B cell (primary cell): ENCODE measurements at regions not wholly inside any gene's neighbourhood (a gene's known extent, or its start where the extent isn't known, plus 50 kb on each side); places are given as distances from the start of the nearest gene placed in this dataset.

Source experiments
- ATAC-seq: fragments of 200-7000 bp; cut with Tn5 transposase; one replicate; pipeline ENCODE4 v1.10.0; 2021; ENCODE audit warnings: low read depth, mild to moderate bottlenecking, moderate number of reproducible peaks, moderate library complexity
- CTCF ChIA-PET: fragments of 350-600 bp; sonication (Branson Sonifier 250); formaldehyde crosslinking; loops from one replicate; lab custom pipeline; 2021; ENCODE audit warnings: antibody characterized with exemption, inconsistent platforms; lab: Charles Lee
- POLR2A ChIA-PET: fragments of 350-600 bp; sonication (Branson Sonifier 250); formaldehyde crosslinking; loops from one replicate; lab custom pipeline; 2021; ENCODE audit warnings: antibody characterized with exemption; lab: Charles Lee
- DNase-seq: peaks from one replicate; pipeline ENCODE4 v3.0.0; 2013
- H2AFZ ChIP-seq: 2 replicates; pipeline ENCODE4 v1.6.1; 2012; ENCODE audit warnings: mild to moderate bottlenecking, low read depth, low read length; ENCODE audit not compliant: insufficient read depth, poor library complexity, severe bottlenecking
- H3K27ac ChIP-seq, 2 donors: 1 replicate in 1 of 2; 2 replicates in 1 of 2; pipeline ENCODE4 v1.5.1; 2012 to 2013; ENCODE audit warnings: low read length in 2 of 2, mild to moderate bottlenecking in 2 of 2, moderate library complexity in 1 of 2
- H3K27me3 ChIP-seq, 4 experiments: fragments of 200-600 bp in 1 of 4; sonication (generic) in 1 of 4; replicated peaks in 1 of 4; 1 replicate in 2 of 4; 2 replicates in 2 of 4; pipeline versions ENCODE4 v1.6.1 to v1.7.0; 2013 to 2016; ENCODE audit warnings: low read length in 3 of 4, mild to moderate bottlenecking in 2 of 4, mixed read lengths in 1 of 4, moderate library complexity in 1 of 4; ENCODE audit not compliant: insufficient read depth in 4 of 4, control insufficient read depth in 3 of 4; ENCODE audit errors: control extremely low read depth in 1 of 4
- H3K36me3 ChIP-seq, 2 experiments: replicated peaks in 1 of 2; 1 replicate in 1 of 2; 2 replicates in 1 of 2; pipeline versions ENCODE4 v1.6.1 to v1.7.1; 2013; ENCODE audit warnings: low read length in 1 of 2; ENCODE audit not compliant: insufficient read depth in 2 of 2, control insufficient read depth in 1 of 2; ENCODE audit errors: control extremely low read depth in 1 of 2, extremely low read depth in 1 of 2
- H3K4me1 ChIP-seq, 2 donors: fragments of 200-600 bp in 1 of 2; sonication (generic) in 1 of 2; 1 replicate in 1 of 2; 2 replicates in 1 of 2; pipeline versions ENCODE4 v1.5.1 to v1.6.1; 2013 to 2017; ENCODE audit warnings: low read length in 2 of 2; ENCODE audit not compliant: control insufficient read depth in 2 of 2, insufficient read depth in 2 of 2
- H3K4me2 ChIP-seq: replicated peaks from 2 replicates; pipeline ENCODE3; 2012; ENCODE audit warnings: mild to moderate bottlenecking, low read depth, low read length; ENCODE audit not compliant: poor library complexity, severe bottlenecking
- H3K4me3 ChIP-seq, 5 experiments: fragments of 200-600 bp in 1 of 5; sonication (generic) in 1 of 5; 1 replicate in 3 of 5; 2 replicates in 2 of 5; pipeline versions ENCODE4 v1.5.1 to v1.7.0; 2011 to 2016; ENCODE audit warnings: low read length in 4 of 5, mild to moderate bottlenecking in 4 of 5, low read depth in 2 of 5, control low read depth in 1 of 5, moderate library complexity in 1 of 5; ENCODE audit not compliant: insufficient read depth in 1 of 5; ENCODE audit errors: control extremely low read depth in 1 of 5, extremely low read depth in 1 of 5
- H3K79me2 ChIP-seq: fragments of 200-600 bp; sonication (generic); one replicate; pipeline ENCODE4 v1.6.0; 2016; ENCODE audit warnings: low read length; ENCODE audit not compliant: control insufficient read depth, insufficient read depth
- H3K9ac ChIP-seq: fragments of 200-600 bp; sonication (generic); 2 replicates; pipeline ENCODE4 v1.6.1; 2017; ENCODE audit warnings: mild to moderate bottlenecking, low read length, moderate library complexity
- H3K9me3 ChIP-seq, 3 donors: one replicate each; pipeline versions ENCODE4 v1.6.1 to v1.7.1; 2013; ENCODE audit warnings: low read length in 2 of 3; ENCODE audit not compliant: control insufficient read depth in 2 of 3, insufficient read depth in 1 of 3; ENCODE audit errors: control extremely low read depth in 1 of 3
- H4K20me1 ChIP-seq: 2 replicates; pipeline ENCODE4 v1.6.0; 2012; ENCODE audit warnings: mild to moderate bottlenecking, low read length; ENCODE audit not compliant: insufficient read depth, control insufficient read depth, poor library complexity, severe bottlenecking
- H3K27ac Mint-ChIP-seq: one replicate; pipeline ENCODE4 v1.8.0; 2021; ENCODE audit warnings: mixed read lengths
- H3K27me3 Mint-ChIP-seq: one replicate; pipeline ENCODE4 v1.8.0; 2021; ENCODE audit warnings: mixed read lengths
- H3K4me1 Mint-ChIP-seq: one replicate; pipeline ENCODE4 v1.8.0; 2021; ENCODE audit warnings: mixed read lengths
- H3K4me3 Mint-ChIP-seq: one replicate; pipeline ENCODE4 v1.8.0; 2021; ENCODE audit warnings: mixed read lengths
- H3K9me3 Mint-ChIP-seq: one replicate; pipeline ENCODE4 v1.8.0; 2022; ENCODE audit warnings: mixed read lengths; ENCODE audit not compliant: insufficient read depth
- CTCF ChIP-seq: fragments of 200-600 bp; IDR thresholded peaks from one replicate; pipeline ENCODE4 v1.8.0; 2022; ENCODE audit warnings: antibody characterized with exemption, mild to moderate bottlenecking
- EZH2 ChIP-seq: IDR thresholded peaks from 2 replicates; pipeline ENCODE4 v1.6.1; 2012; ENCODE audit warnings: borderline replicate concordance, low read depth, mild to moderate bottlenecking, moderate library complexity, low read length; ENCODE audit not compliant: insufficient read depth, poor library complexity, severe bottlenecking
- WGBS: methylation state at CpG from one replicate; pipeline ENCODE4 v1.1.5; 2013; ENCODE audit warnings: missing lambda C conversion rate; ENCODE audit not compliant: insufficient coverage; 5-methylcytosine and 5-hydroxymethylcytosine counted together
- intact Hi-C: fragments of 100-400 bp; cut with micrococcal nuclease; formaldehyde crosslinking; loops from one replicate; pipeline ENCODE4 v1.10.0; 2022

GRCh38 chr2:53275743-53276142 is 491.9 kb upstream of the CHAC2 start:
- DNase-seq (no peak), ATAC-seq (no peak)
- 88% methylated on average over 1 of the region's 1 CpG for WGBS
- Histone ChIP-seq H3K79me2 (no peaks in the 10 kb centered on the region), H3K4me1 (no peaks in the 10 kb centered on the region), H3K4me3 (no peak overlapping the region), H3K27ac (no peak overlapping the region), H4K20me1 (no peaks in the 10 kb centered on the region), H3K9me3 (no peaks in the 10 kb centered on the region), H3K4me2 (no peak overlapping the region), H3K36me3 (no peaks in the 10 kb centered on the region), H2AFZ (no peak overlapping the region), H3K9ac (no peak overlapping the region), H3K27me3 (no peaks in the 10 kb centered on the region)
- intact Hi-C loops: no loop called here
- no peaks in the 10 kb centered on the region for H3K4me1 Mint-ChIP-seq
- peaks cover 2% of the 10 kb centered on the region for H3K9me3 Mint-ChIP-seq
- no peak overlapping the region for H3K27ac Mint-ChIP-seq
- ChIA-PET POLR2A (no interaction called here), CTCF (no interaction called here)
- no peak overlapping the region for H3K4me3 Mint-ChIP-seq
- no peaks in the 10 kb centered on the region for H3K27me3 Mint-ChIP-seq
- TF ChIP-seq EZH2 (no peak), CTCF (no peak)

DNA sequence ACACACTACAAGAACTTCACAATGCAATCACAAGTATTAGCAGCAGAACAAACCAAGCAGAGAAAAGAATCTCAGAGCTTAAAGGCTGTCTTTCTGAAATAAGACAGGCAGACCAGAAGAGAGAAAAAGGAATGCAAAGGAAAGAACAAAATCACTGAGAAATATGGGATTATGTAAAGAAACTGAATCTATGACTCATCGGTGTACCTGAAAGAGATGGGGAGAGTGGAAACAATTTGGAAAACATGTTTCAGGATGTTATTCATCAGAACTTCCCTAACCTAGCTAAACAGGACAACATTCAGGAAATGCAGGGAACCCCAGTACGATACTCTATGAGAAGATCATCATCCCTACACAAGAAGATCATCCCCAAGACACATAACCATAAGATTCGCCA is 499.0 kb upstream of the CHAC2 start:
- Histone ChIP-seq H3K27ac (no peak overlapping the region), H3K4me2 (no peak overlapping the region), H3K79me2 (no peaks in the 10 kb centered on the region), H3K9me3 (peaks cover 0 to 5% (median 0%) of the 10 kb centered on the region in 3 donors), H3K4me1 (no peaks in the 10 kb centered on the region), H2AFZ (no peak overlapping the region), H3K27me3 (no peaks in the 10 kb centered on the region), H3K9ac (no peak overlapping the region), H4K20me1 (no peaks in the 10 kb centered on the region), H3K36me3 (no peaks in the 10 kb centered on the region), H3K4me3 (no peak overlapping the region)
- ChIA-PET CTCF (no interaction called here), POLR2A (no interaction called here)
- Mint-ChIP-seq H3K27ac (no peak overlapping the region), H3K9me3 (peaks cover 2% of the 10 kb centered on the region), H3K4me3 (no peak overlapping the region), H3K4me1 (no peaks in the 10 kb centered on the region), H3K27me3 (no peaks in the 10 kb centered on the region)
- intact Hi-C loops: no loop called here
- ATAC-seq (no peak), DNase-seq (no peak)
- TF ChIP-seq CTCF (no peak), EZH2 (no peak)
- 60% methylated on average over 1 of the region's 3 CpGs for WGBS
